GM21381 (cell line): ENCODE measurements at regions not wholly inside any gene's neighbourhood (a gene's known extent, or its start where the extent isn't known, plus 50 kb on each side); places are given as distances from the start of the nearest gene placed in this dataset.

Source experiments
- ATAC-seq: cut with Tn5 transposase; IDR thresholded peaks from one replicate; pipeline ENCODE4 v1.9.1; 2021; ENCODE audit warnings: mild to moderate bottlenecking, moderate library complexity; ENCODE audit not compliant: unreplicated experiment

DNA sequence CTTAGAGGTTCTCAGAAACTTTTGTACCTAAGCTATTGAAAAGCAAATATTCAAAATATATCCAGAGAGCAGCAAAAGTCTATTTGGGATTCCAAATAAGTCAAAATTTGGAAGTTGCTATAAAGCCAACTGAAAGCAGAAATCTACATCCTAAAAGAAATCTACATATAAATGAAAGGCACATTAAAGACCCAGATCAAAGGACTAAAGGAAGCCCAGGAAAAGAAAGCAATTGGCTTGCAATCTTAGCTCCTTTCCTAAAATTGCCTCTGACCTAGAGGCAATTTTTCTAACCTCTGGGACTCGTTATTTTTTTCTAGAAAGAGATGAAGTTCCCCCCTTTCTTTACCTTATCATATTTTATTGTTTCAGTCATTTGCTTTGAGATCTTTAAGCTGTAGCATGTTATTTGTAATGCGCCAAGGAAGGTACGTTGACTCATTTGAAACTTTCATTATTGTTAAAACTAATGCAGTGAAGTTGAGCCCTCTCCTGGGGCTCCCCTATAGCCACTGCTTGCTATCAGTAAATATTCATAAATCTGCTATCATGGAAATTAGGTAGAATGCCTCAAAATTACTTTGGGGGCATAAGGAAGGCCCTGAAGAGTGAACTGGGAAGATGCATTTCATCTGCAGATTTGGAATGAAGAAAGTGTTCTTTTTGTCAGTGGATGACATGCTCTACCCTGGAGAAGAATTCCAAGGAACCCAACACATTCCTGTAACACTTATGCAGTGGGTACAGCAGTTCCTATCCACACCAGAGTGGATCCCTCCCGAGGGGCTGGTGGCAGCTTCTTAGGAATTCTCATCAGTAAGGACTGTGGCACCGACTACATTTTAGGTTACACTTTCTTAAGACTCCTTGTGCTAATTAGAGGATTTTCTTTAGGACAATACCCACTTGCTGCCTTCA, 177.8 kb upstream of the IGFBP7 start:
- no peak for ATAC-seq

GRCh38 chr4:57282933-57283310, 172.7 kb upstream of the IGFBP7 start:
- no peak for ATAC-seq

GRCh38 chr4:57280481-57280880, 170.3 kb upstream of the IGFBP7 start:
- no peak for ATAC-seq

DNA sequence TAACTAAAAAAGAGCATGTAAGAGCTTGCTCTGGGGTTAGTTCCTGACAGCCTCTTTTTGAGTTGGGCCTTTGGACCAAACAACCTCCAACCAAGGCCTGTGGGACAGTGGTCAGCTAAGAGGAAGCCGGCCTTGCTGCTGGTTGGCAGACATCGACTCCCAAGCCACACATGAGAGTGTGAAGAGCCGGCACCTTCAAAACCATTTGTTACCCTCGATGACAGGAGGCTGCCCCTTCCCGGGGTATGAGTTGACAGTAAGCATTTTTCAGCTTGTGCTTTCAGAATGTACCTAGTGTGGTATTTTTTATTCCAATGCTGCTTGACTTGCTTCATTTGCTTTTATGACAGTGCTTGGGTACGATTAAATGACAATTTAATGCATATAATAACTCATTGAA, 168.6 kb upstream of the IGFBP7 start:
- ATAC-seq: no peak

DNA sequence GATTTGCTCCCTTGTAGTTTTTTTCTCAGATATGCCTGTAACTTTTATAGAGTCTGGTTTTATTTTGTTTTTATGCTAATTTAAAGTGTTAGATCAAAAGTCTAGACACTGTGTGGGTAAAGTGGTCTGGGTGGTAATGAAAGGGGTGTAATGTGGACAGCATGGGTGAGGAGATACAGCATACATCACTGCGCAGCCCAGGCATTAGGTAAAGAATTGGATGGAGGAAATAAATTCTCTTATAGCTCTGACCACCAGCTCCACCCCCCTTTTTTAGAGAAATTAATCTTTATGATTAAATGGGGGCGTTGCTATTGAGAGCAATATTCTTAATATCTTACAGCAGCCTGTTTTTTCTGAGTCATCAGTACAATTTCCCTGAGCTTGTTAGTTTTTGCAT, 163.9 kb upstream of the IGFBP7 start:
- ATAC-seq: no peak

DNA sequence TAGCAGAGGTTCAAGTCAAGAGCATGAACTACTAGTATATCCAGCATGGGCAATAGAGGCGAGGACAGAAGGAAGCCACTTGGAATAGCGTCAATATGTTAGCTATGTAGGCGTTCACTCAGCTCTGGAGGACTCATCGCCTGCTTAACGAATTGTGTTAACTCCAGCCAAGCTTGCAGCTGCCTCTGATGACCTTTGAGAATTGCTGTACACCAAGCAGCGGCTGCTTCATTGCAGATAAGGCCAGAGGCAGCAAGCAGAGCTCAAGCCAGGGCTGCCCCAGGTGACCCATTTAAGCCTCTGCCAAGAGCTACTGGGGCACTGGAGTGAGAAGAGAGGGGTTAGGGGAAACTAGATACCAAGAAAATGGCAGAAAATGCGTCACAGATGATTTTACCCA, 160.2 kb upstream of the IGFBP7 start:
- no peak for ATAC-seq

GRCh38 chr4:57265831-57266582, 155.8 kb upstream of the IGFBP7 start:
- no peak for ATAC-seq

GRCh38 chr4:57254754-57255153, 144.6 kb upstream of the IGFBP7 start:
- ATAC-seq: no peak

- no peak for ATAC-seq
These were observed 138.9 kb upstream of the IGFBP7 start for GRCh38 chr4:57249083-57249482.

DNA sequence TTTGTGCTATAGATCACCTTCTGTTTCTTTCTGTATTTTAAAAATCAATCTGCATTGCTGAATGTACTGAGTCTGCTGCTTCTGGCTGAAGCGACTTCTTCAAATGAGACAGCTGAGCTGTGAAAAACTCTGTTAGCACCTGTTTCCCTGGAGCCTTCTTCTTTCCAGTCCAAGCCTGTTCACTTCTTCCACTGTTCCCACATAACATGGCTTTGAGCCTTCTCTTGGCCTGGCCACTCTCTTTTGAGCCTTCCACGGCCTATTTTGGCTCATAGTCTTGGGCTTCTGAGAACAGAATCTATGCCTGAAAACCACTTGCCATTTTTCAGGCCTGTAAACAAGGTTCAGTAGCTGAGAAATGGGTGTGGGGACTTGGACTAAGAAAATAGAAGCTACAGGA, 132.9 kb upstream of the IGFBP7 start:
- ATAC-seq: no peak

GRCh38 chr4:57234252-57234775, 124.1 kb upstream of the IGFBP7 start:
- ATAC-seq: no peak

DNA sequence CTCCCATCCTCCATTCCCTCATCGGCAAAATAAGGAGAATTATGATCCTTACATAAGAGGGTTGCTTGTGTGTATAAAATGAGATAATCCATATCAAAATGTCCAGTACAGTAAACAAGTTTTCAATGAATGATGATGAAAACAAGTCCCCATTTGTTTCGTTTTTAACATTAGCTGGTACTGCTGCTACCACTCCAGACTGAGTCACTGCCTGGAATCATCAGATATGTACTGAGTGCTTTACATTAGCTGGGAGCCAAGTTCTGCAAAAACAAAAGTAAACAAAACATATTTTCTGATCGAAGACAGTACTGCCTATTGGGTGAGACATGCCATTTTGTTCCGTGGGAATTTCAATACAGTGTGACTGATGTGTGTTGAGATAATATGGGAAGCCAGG, 123.2 kb upstream of the IGFBP7 start:
- ATAC-seq: no peak

DNA sequence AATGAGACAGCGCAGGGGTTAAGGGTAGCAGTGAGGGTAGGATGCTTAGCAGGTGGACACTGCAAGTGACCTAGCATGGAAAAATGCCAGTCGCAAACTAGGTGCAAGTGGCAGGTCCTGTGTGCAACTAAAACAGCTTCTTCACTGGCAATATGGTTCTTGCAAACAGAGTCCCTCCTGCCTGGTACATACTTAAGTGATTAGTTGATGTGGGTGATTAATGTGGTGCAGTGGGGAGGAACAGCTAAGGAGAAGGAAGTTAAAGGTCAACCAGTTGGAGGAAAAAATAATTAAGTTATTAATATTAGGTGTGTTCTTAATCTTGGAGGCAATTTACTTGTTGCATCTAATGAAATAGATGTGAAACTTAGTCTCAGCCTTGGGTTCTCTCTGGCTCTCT, 121.6 kb upstream of the IGFBP7 start:
- no peak for ATAC-seq

DNA sequence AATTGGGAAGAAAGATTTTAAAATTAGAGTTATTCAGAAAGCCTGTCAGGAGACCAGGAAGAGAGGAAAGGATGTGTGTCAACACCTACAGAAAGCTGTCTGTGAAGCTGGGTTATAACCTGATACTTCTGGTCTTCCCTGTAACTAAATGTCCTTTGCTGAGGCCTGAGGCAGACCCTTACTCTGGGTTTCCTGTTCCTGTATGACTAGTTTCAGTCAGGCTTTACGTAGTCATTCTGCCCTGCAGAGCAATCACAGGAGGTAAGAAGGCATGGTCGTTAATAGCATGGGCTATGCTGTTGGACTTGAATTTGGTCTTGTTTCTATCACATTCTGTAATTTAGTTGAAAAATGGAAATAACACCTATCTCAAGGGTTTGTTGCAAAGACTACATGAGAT, 110.5 kb upstream of the IGFBP7 start:
- ATAC-seq: no peak

- ATAC-seq: no peak
These were observed 110.0 kb upstream of the IGFBP7 start for GRCh38 chr4:57220172-57220571.

GRCh38 chr4:57219431-57219830, 109.2 kb upstream of the IGFBP7 start:
- no peak for ATAC-seq

DNA sequence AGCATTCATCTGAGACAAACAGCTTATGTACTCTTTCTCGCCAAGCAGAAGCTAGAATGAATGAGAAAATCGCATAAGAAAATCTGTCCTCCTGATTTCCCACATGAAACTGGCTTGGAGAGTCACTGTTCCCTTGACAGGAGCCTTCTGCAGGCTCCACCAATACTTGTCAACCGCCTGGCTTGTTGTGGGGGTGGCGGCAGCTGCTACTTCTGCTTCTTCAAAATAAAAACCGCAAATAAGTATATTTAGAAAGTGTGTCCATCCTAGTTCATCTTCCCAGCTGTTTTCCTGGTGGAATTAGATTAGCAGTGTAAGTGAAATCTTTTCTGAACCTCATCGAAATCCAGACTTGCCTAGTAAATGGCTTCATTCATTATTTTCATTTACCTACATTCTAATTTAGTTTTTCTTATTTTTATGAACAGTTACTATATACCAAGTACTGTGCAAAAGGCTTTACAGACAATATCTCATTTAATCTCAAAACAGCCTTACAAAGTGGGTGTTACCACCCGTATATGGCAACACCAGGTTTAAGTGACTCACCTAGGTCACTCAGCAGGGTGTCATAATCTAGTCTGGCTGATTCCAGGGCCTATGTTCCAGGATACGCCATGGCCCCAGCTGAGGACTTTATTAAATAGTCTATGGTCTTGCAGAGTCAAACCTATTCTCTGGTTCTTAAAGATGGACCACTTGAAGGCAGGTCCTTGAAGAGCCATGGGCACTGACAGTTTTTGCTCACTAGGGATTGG, 104.6 kb upstream of the IGFBP7 start:
- no peak for ATAC-seq

DNA sequence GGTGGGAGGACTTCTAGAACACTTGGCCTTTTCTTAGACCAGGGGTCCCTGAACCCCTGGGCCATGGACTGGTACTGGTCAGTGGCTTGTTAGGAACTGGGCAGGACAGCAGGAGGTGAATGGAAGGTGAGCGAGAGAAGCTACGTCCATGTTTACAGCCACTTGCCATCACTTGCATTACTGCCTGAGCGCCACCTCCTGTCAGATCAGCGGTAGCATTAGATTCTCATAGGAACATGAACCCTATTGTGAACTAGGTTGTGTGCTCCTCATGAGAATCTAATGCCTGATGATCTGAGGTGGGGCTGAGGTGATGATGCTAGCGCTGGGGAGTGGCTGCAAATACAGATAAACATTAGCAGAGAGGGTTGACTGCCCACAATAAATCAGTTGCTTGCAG, 100.9 kb upstream of the IGFBP7 start:
- no peak for ATAC-seq

GRCh38 chr4:57206172-57206571, 96.0 kb upstream of the IGFBP7 start:
- ATAC-seq: no peak

GRCh38 chr4:57205580-57205979, 95.4 kb upstream of the IGFBP7 start:
- no peak for ATAC-seq

DNA sequence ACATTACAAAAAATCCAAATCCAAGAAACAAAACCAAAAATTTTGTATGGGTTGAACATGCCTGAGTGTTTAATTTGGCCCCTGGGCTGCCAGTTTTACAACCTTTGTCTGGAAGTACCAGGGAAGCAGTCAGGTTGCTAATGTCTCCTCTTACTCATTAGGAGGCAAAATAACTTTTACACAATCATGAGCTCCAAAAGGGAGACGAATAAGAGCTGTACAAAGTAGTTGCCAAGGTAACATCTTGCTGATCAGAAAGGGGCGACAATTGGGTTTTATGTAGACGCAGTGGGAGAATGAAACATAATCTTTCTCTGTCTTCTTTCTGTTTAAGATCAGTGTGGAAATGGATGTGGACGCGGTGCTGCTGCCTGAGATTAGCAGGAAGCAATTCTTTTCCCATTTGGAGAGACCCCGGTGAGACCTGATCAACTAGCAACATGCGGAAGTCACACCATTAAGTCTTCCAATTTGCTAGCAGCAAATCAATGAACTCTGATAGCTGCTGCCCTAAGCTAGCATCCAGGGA, 90.7 kb upstream of the IGFBP7 start:
- ATAC-seq: no peak
